ENCODE measurements at regions not wholly inside any gene's neighbourhood (a gene's known extent, or its start where the extent isn't known, plus 50 kb on each side); places are given as distances from the start of the nearest gene placed in this dataset.

GRCh38 chr12:127301876-127302275 is 965.1 kb upstream of the TMEM132C start:
- TF ChIP-seq JUND (IDR thresholded peaks at IDR 0.05; ENCODE audit: low read depth, low read length) (no peak), MEF2A (IDR thresholded peaks at IDR 0.05; ENCODE audit: insufficient read depth, low read depth, low read length) (no peak), MXI1 (IDR thresholded peaks at IDR 0.05; ENCODE audit: low read depth, low read length) (no peak), TCF3 (IDR thresholded peaks at IDR 0.05; ENCODE audit: borderline replicate concordance, insufficient read depth, low read depth, low read length) (no peak), GABPA (IDR thresholded peaks at IDR 0.05; ENCODE audit: low read depth) (no peak), ZBTB40 (IDR thresholded peaks at IDR 0.05; ENCODE audit: borderline replicate concordance) (no peak), CTCF (IDR thresholded peaks at IDR 0.05 in 2 of 3, conservative IDR thresholded peaks at IDR 0.05 in 1 of 3; ENCODE audit: control insufficient read depth in 2 of 3, extremely low read depth in 1 of 3, insufficient read depth in 1 of 3, low read depth in 3 of 3, low read length in 3 of 3) (no peak)
